HG02885 (cell line): ENCODE measurements at regions not wholly inside any gene's neighbourhood (a gene's known extent, or its start where the extent isn't known, plus 50 kb on each side); places are given as distances from the start of the nearest gene placed in this dataset.

ENCODE experiments used
- ATAC-seq: cut with Tn5 transposase; IDR thresholded peaks from one replicate; pipeline ENCODE4 v1.9.1; 2021; ENCODE audit warnings: mild to moderate bottlenecking; ENCODE audit not compliant: unreplicated experiment, poor library complexity

GRCh38 chrX:113790987-113791386 lies 792.9 kb upstream of the HTR2C start:
- no peak for ATAC-seq

DNA sequence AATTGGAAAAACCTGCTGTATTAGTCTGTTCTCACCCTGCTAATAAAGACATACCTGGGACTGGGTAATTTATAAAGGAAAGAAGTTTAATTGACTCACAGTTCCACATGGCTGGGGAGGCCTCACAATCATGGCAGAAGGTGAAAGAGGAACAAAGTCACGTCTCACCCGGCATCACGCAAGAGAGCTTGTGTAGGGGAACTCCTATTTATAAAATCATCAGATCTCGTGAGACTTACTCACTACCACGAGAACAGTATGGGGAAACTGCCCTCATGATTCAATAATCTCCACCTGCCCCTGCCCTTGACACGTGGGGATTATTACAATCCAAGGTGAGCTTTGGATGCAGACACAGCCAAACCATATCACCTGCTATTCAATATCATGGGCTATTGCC lies 799.1 kb upstream of the HTR2C start:
- ATAC-seq, result peak; percentile 60

DNA sequence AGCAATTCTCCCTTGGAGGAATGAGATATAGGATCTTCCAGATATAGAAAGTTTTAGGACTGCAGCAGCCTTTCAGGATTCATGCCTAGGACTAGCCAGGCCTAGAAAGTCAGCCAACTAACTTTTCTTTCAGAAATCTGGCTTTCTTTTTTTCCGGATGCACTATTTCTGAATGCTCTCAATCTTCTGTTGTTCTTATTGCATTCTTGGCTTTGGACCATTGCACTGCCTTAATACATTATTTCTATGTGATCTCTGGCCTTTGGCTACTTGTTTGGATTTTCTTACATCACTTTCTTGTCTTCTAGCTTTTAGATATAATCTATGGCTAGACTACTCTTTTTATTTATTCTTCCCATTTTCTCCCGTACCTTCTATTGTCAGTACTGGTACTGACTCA lies 813.1 kb upstream of the HTR2C start:
- no peak for ATAC-seq

GRCh38 chrX:113770071-113770470 lies 813.8 kb upstream of the HTR2C start:
- no peak for ATAC-seq

GRCh38 chrX:113759422-113759821 lies 824.5 kb upstream of the HTR2C start:
- no peak for ATAC-seq

- peak; percentile 54 for ATAC-seq
These were observed 836.5 kb upstream of the HTR2C start for GRCh38 chrX:113747274-113747973.

DNA sequence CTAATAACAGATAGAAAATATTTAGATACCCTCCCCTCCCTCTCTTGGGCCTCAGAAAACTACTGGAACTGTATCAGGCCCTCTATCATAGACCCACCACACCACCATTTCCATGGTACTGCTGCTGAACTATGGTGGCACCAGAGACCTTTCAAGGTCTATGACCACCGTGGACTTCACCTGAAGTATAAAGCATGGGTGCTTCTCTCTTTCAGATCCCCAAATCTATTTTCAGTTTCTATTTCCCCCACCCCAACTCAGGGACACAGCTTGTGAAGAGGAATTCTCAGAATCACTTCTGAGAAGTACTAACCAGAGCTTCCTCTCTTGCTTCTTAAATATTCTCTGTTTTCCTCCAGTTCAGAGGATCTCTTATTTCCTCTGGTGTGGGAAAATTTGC lies 840.8 kb upstream of the HTR2C start:
- ATAC-seq, result peak; percentile 60

GRCh38 chrX:113741744-113742143 lies 842.1 kb upstream of the HTR2C start:
- no peak for ATAC-seq

DNA sequence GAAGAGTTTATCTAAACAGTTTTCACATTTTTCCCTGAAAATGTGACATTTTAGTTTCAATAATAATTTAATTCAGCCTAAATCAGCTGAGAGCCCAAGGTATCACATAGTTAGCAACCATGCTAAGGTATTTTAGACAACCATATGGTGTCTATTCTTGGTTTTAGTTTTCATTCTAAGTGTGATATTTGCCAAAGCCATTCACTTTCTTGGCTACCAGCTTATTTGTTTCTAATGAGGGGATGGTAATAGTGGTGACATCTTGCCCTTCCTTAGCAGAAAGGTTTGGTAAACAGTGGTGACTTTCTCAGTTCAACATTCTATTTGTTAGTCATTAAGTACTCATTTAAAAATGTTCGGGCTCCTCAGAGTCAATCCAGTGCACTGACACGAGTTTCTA lies 854.9 kb upstream of the HTR2C start:
- no peak for ATAC-seq

DNA sequence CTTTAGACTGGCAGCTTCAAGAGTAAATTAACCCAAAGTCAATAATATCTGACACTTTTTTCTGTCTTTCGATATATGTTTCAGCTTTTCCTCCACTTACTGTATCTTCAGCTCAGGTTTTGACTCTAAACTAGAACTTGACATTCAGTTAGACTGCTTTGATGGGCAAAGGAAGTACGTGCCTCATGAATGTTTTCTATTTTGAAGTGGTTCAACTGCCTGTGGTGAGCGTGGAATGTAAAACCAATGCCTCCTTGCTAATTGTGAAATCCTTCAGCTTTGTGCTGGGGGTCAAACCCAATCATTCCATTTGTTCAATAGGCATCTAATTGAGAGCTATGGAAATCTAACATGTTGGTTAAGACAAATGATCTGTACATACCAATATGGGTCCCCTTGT lies 857.0 kb upstream of the HTR2C start:
- ATAC-seq, result no peak

DNA sequence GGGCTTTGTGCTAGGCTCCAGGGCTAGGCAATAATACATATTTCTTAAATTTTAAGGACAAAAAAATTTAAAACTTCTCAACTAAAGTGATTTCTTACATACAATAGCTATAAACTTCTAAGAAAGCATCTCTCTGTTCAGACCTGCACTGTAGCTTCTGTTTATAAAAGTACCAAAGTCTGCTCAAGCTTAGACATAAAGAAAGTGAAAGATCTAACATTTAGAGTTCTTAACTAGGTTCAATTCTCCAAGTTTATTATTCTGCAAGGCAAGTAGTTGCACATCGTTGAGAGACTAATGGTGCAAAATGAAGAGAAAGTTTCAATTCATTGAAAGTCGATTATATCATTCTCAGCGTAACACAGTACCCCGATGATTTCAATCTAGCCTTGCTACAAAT lies 857.4 kb upstream of the HTR2C start:
- ATAC-seq, result no peak

- no peak for ATAC-seq
These were observed 857.9 kb upstream of the HTR2C start for GRCh38 chrX:113726009-113726408.

- no peak for ATAC-seq
These were observed 859.3 kb upstream of the AMOT start for GRCh38 chrX:113699939-113700338.

- ATAC-seq, result no peak
These were observed 834.6 kb upstream of the AMOT start for GRCh38 chrX:113675278-113675677.

- no peak for ATAC-seq
These were observed 810.7 kb upstream of the AMOT start for GRCh38 chrX:113651306-113651705.

GRCh38 chrX:113644426-113644825 lies 803.8 kb upstream of the AMOT start:
- no peak for ATAC-seq

GRCh38 chrX:113634565-113634964 lies 793.9 kb upstream of the AMOT start:
- ATAC-seq, result no peak

DNA sequence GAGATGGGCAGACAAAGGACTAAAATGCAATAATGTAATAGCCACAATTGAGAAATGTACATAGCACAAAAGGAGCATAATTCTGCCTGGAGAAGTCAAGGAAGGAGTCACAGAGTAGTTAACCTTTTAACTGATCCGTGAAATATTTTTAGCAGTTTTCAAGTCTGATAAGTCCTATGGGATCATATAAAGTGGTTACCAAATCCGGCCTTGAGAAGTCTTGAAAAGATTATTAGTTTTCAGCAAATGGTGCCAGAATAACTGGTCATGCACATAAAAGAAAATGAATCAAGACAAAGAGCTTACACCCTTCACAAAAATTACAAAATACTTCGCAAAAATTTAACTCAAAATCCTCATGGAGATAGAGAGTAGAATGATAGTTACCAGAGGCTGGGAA lies 788.7 kb upstream of the AMOT start:
- no peak for ATAC-seq

DNA sequence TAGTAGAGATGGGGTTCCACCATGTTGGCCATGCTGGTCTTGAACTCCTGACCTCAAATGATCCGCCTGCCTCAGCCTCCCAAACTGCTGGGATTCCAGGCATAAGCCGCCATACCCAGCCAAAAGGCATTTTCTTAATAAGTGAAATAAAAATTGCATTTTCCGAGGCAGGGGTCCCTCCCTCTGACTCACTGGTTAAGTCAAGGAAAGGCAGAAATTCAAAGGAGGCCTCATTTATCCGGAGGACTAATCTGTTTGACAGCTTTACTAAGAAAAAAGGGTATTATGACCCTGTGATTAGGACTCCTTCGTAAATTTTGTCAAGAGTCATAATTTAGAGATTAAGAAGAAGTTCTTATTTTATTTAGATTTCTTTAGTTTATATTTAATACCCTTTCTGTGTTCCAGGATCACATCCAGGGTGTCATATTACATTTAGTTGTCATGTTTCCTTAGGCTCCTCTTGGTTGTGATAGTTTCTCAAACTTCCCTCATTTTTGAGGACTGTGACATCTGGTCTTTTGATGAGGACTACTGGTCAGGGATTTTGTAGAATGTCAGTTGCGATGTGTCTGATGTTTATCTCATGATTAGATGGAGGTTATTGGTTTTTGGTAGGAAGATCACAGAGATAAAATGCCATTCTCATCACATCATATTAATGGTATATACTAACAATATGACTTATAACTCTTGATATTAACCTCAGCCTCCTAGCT lies 753.7 kb upstream of the AMOT start:
- ATAC-seq, result no peak

- ATAC-seq, result no peak
These were observed 745.8 kb upstream of the AMOT start for GRCh38 chrX:113586281-113586898.

- ATAC-seq, result no peak
These were observed 739.9 kb upstream of the AMOT start for GRCh38 chrX:113580486-113580885.

DNA sequence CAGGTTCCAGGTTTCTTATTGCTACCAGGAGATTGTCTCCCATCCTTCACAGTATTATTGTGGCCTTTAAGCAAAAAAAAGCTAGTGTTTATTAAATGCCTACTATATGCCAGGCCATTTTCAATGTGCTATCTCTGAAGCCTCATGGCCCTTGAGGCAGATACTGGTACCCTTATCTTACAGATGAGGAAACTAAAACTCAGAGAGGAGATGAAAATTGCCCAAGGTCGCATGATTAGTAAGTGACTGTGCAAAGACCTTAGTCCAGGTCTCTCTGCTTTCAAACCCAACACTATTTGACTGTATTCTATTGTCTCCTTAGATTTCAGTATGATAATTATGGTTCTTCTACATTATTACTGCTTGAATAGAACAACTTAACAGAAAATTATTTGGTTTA lies 717.9 kb upstream of the AMOT start:
- no peak for ATAC-seq
